Spleen (tissue), 7 donors: ENCODE measurements at regions not wholly inside any gene's neighbourhood (a gene's known extent, or its start where the extent isn't known, plus 50 kb on each side); places are given as distances from the start of the nearest gene placed in this dataset.

Experiments
- POLR2AphosphoS5 ChIP-seq, 3 donors: sonication (generic); formaldehyde crosslinking; IDR thresholded peaks; one replicate each; pipeline ENCODE4 v1.5.1; 2017; ENCODE audit warnings: antibody characterized with exemption in 3 of 3
- TF ChIP-seq, protein P1 (sequence below), 11 experiments: fragments of 200-600 bp in 7 of 11; fragments of 450-650 bp in 4 of 11; sonication (generic) in 4 of 11; IDR thresholded peaks in 8 of 11; conservative IDR thresholded peaks in 3 of 11; 1 replicate in 7 of 11; 2 replicates in 4 of 11; pipeline versions ENCODE4 v1.4.0 to v1.8.0; 2016 to 2021; ENCODE audit warnings: antibody characterized with exemption in 11 of 11, inconsistent platforms in 4 of 11, mild to moderate bottlenecking in 1 of 11
- donor health status: DM: no; HTN: no; CAD: no; lungs with moderate emphysema.
- donor health status: DM: no; HTN: no; CAD: no.
- donor health status: DM: no; HTN: no; CAD: no.

DNA sequence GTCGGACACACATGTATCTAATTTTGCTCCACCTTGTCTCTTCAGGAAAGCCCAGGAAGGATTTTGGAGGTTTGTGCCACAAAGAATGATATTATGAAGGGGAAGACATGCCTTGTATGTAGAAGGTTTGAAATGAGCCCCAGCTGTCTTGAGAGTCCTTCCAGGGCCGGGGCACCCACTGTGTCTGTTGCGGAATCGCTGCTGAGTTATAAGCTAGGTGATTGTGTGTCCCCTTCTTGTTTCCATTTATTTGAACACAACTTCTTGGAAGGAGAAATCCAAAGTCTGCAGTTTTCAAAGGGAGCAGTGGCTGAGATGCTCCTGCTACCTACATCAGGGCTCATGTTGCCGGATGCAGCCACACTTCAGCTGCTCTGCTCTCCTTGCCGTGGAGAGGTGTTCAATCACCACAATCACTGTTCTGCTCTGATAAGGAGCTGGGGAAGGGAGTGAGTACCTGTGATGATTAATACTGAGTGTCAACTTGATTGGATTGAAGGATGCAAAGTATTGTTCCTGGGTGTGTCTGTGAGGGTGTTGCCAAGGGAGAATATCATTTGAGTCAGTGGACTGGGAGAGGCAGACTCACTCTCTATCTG is 828.6 kb downstream of the QKI start:
- TF ChIP-seq POLR2AphosphoS5 (IDR thresholded peaks at IDR 0.05) = no peak
- TF ChIP-seq, protein P1, sequence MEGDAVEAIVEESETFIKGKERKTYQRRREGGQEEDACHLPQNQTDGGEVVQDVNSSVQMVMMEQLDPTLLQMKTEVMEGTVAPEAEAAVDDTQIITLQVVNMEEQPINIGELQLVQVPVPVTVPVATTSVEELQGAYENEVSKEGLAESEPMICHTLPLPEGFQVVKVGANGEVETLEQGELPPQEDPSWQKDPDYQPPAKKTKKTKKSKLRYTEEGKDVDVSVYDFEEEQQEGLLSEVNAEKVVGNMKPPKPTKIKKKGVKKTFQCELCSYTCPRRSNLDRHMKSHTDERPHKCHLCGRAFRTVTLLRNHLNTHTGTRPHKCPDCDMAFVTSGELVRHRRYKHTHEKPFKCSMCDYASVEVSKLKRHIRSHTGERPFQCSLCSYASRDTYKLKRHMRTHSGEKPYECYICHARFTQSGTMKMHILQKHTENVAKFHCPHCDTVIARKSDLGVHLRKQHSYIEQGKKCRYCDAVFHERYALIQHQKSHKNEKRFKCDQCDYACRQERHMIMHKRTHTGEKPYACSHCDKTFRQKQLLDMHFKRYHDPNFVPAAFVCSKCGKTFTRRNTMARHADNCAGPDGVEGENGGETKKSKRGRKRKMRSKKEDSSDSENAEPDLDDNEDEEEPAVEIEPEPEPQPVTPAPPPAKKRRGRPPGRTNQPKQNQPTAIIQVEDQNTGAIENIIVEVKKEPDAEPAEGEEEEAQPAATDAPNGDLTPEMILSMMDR (IDR thresholded peaks at IDR 0.05 in 8 of 11, conservative IDR thresholded peaks at IDR 0.05 in 3 of 11) = no peak
